ENCODE measurements at regions not wholly inside any gene's neighbourhood (a gene's known extent, or its start where the extent isn't known, plus 50 kb on each side); places are given as distances from the start of the nearest gene placed in this dataset.
"Not testable (repeated sequence)": the region's sequence is repeated elsewhere in the genome, so short reads cannot be mapped to it uniquely, and the experiment has no call there.

DNA sequence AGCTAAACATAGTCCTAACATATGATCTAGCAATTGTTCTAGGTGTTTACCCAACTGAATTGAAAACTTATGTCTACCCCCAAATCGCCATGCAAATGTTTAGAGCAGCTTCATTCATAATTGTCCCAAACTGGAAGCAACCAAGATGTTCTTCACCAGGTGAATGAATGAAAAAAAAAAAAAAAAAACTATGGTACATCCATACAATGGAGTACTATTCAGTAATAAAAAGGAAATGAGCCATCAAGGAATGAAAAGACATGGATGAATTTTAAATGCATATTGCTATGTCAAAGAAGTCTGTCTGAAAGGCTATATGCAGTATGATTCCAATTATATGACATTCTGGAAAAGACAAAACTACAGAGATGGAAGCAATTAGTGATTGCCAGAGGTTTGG, 98.6 kb upstream of the ITPRID2 start:
- DNase-seq = no peak

GRCh38 chr2:181798022-181798421, 93.5 kb upstream of the ITPRID2 start:
- no peak for DNase-seq

DNA sequence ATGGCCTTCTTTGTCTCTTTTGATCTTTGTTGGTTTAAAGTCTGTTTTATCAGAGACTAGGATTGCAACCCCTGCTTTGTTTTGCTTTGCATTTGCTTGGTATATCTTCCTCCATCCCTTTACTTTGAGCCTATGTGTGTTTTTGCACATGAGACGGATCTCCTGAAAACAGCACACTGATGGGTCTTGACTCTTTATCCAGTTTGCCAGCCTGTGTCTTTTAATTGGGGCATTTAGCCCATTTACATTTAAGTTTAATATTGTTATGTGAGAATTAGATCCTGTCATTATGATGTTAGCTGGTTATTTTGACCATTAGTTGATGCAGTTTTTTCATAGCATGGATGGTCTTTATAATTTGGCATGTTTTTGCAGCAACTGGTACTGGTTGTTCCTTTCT, 89.2 kb upstream of the ITPRID2 start:
- not testable (repeated sequence) for DNase-seq

- not testable (repeated sequence) for DNase-seq
Observed at GRCh38 chr2:181803903-181804799, 87.4 kb upstream of the ITPRID2 start.

DNA sequence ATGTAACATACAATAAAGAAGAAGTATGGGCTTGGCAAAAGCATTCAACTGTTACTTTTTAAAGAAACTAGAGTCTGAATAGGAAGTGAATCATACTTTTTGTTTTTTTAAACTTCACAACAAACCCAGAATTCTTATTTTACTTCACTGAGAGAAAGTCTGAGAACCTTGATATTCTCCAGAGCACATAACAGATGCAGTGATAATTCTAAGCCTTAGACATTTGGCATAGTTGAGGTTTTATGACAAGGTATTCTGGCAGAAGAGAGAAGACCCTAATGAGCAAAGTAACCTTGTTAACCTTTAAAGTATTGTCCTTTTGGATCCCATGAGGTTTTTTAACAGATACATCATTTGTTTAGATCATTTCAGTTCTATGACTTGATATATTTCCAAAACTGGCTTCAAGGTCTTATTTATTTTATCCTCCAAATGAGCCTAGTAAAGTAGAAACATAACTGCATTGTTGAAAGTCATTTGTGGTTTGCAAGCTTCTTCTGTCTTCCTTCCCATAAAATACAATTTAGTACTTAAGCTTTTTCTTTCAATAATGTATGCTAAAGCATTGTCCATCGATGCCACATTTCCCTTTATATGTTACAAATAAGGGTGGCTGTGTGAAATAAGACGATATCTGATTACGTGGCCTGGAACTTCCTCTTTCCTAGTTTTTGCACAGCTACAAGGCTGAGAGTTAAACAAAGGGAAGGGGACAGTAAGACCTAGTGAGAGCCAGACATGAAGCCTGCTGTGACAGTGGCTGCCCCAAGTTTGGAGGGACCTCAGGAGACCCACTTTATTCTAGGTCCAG, 86.1 kb upstream of the ITPRID2 start:
- DNase-seq = no peak

DNA sequence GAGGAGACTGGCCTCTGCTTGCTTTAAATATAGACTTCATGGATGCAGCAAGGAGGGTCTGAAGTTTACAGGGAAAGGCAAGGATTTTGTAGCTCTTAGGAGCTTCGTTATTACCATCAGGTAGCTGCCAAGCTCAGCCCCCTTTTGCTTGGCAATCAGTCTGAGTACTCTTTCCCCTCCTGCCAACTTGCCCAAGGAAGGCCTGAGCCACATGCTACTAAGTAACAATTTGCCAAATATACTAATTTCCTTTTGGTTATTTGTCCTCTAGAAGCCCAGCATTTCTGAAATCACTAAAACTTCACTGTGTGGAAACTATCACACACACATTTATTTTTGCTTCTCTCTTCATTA, 85.5 kb upstream of the ITPRID2 start:
- DNase-seq = no peak

DNA sequence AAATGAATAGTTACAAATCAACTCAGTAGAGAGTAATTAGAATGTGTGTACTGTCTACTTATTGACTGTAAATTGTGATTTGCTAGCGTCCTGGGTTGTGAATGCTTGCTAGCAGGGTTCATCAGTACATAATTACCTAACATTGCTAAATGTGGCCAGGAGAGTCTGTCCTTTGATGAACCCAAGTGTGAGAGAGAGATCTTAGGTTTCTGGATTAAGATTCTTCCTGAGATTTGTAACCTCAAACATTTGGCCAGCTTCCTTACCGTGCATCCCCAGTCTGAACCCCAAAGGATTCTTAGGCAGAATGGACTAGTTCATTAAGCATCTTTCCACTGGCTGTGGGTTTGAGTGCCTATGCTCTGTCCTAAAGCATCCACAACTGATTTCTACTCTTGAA, 84.0 kb upstream of the ITPRID2 start:
- no peak for DNase-seq

DNA sequence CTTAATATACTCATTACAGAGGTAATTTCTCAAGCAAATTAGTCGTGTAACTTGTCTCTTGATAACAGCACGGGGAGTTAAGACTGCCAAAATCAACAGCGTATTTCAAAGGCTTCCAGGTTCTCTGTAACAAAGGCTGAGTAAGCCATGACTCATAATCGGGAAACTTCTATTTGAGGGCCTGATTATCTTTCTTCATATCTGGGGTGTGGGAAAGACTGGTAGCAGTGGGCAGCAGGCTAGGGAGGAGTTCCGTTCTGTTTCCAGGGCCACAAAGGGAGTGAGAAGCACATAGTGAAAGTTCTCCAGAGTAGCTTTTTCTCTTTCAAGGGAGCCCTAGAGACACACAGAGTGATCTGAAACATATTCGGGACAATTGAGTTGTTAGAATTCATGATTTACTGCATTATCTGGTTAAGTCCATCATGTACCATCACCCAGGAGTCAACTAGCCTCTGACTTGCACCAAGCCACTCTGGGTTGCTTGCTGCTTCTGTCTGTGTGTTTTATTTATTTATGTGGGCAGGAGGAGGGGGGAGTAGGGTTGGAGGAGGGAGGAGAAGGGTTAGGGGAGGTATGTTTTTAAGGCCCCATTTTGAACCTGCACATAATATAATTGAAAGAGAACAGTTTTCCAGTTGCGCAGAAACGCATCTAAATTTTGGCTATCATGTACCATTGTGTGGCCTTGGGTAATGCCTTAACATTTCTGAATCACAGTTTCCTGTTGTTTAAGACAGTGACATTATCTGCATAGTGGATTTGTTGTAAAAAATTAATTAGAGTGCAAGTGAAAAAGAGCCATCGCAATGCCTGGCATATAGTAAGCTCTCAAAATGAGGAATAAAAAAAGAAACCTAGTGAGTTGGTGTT, 80.5 kb upstream of the ITPRID2 start:
- no peak for DNase-seq

- DNase-seq = no peak
Observed at GRCh38 chr2:181812106-181812743, 79.3 kb upstream of the ITPRID2 start.

GRCh38 chr2:181814057-181814491, 77.5 kb upstream of the ITPRID2 start:
- no peak for DNase-seq

DNA sequence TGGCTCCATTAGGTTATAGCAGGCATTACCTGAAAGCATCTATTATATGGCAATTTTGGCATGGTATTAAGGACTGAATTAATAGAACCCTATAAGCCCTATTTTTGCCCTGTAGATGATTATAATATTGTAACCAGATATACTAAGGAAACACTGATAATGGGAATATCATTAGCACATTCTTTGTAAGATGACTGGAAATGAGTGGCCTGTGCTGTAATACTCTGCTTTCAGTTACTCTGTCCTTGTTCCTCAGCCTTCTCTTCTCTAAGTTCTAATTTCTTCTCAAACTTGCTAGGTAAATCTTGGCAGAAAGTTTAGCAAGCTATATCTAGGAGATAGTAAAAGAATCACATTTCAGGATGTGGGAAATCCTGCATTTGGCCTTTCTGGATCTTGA, 74.0 kb upstream of the ITPRID2 start:
- no peak for DNase-seq

- DNase-seq = no peak
Observed at GRCh38 chr2:181818058-181818680, 73.4 kb upstream of the ITPRID2 start.

- no peak for DNase-seq
Observed at GRCh38 chr2:181818840-181819239, 72.7 kb upstream of the ITPRID2 start.

GRCh38 chr2:181821049-181821448, 70.5 kb upstream of the ITPRID2 start:
- no peak for DNase-seq

GRCh38 chr2:181822097-181822496, 69.4 kb upstream of the ITPRID2 start:
- DNase-seq = no peak

DNA sequence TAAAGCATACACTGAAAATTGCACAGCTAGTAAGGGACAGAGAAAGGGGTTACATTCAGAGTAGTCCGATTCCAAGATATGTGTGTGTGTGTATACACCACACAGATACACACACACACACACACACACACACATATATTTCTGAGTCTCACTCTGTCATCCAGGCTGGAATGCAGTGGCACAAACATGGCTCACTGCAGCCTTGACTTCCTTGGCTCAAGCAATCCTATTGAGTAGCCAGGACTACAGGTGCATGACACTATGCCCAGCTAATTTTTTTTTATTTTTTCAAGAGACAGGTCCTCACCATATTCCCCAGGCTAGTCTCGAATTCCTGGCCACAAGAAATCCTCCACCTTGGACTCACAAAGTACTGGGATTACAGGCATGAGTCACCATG, 68.1 kb upstream of the ITPRID2 start:
- no peak for DNase-seq

DNA sequence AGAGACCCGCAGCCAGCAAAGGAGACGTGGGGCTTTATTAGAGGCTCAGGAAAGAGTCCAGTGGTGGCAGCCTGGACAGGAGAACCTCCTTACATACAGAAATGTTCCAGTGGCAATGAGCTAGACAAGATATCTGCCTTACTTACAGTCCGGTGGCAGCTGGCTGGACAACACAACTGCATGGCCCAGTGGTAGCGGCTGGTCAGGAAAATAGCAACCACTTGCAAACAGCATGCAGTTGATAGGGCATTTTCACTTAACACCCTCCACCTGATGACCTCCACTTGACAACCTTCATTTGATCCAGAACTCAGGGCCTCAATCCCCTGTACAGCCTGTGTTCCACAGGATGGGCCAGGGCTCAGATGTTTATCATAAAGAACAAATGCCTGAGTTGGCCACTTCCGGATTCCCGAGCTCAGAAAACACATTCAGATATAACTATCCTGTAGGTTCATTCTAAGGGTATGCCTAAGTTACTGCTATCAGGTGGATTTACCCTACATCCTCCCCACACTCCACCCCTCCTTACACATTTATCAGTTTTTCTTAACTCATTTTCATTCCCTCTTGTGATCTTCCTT, 63.3 kb upstream of the ITPRID2 start:
- DNase-seq = no peak

DNA sequence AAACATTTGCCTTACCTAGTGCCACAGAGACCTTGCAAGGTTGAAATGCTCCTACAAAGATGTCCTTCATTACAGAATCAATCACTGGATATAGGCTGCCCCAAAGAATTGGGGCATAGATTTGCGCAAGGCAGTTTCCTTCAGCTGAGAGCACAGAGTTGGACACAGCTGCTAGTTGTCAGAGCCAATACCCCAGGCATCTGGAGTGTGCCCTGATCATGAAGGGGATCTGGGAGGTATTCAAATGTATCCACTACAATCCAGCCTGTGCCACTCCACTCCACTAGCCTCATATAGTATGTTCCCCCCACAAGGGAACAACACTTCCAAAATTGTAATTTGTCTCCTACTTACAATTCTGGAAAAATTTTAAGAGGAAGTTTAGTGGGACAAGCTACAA, 62.3 kb upstream of the ITPRID2 start:
- no peak for DNase-seq

- DNase-seq = no peak
Observed at GRCh38 chr2:181832015-181832414, 59.5 kb upstream of the ITPRID2 start.

GRCh38 chr2:181836583-181836982, 54.9 kb upstream of the ITPRID2 start:
- no peak for DNase-seq

DNA sequence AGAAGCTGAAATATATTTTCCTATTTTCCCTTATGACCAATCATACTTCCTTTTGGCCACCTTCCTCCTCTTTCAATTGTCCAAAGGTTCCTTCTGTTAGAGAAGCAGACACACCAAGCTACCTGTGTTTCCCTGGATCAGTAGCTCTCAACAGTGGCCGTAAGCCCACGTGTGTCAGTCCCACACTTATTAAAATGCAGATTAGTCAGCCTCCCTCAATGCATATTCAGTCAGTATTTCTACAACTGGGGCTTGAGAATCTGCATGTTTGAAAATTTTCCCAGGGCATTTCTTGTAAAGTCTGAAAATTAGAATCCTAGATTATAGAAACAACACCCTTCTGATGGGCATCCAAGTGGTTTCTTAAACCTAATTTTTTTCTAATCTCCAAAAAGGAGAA, 54.0 kb upstream of the ITPRID2 start:
- no peak for DNase-seq

GRCh38 chr2:181839811-181840210, 51.7 kb upstream of the ITPRID2 start:
- DNase-seq = no peak

Measured in stimulated activated CD4-positive, alpha-beta T cell treated with anti-CD3 and anti-CD28 coated beads, Interleukin-4, amount 100 ng/mL, for 24 hours (primary cell).